Ishikawa (cell line): ENCODE measurements at regions not wholly inside any gene's neighbourhood (a gene's known extent, or its start where the extent isn't known, plus 50 kb on each side); places are given as distances from the start of the nearest gene placed in this dataset.

Source experiments
- CEBPB ChIP-seq: IDR thresholded peaks from 2 replicates; pipeline ENCODE4 v1.6.1; 2012
- EP300 ChIP-seq: IDR thresholded peaks from 2 replicates; pipeline ENCODE4 v1.6.1; 2012; ENCODE audit warnings: borderline replicate concordance
- RAD21 ChIP-seq: IDR thresholded peaks from 2 replicates; pipeline ENCODE4 v1.6.1; 2012; ENCODE audit warnings: low read depth
- TAF1 ChIP-seq: IDR thresholded peaks from 2 replicates; pipeline ENCODE4 v1.6.1; 2012; ENCODE audit warnings: low read depth, mild to moderate bottlenecking
- YY1 ChIP-seq: IDR thresholded peaks from 2 replicates; pipeline ENCODE4 v1.6.1; 2012; ENCODE audit warnings: low read depth
- TF ChIP-seq, protein P1 (sequence below): IDR thresholded peaks from 2 replicates; pipeline ENCODE4 v1.6.1; 2012

DNA sequence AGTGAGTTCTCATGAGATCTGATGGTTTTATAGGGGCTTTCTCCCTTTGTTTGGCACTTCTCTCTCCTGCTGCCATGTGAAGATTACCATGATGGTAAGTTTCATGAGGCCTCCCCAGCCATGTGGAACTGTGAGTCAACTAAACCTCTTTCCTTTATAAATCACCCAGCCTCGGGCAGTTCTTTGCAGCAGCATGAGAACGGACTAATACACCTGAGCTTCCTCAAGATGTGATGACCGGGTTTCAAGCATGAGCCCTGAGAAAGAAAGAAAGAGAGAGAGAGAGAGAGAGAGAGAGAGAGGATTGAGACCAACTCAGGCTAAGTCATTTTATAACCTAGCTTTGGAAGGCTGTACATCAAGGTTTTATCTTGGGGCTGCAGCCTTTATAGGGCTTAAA lies 167.7 kb upstream of the SERPINE2 start:
- no peak for TF ChIP-seq TAF1
- no peak for TF ChIP-seq EP300
- TF ChIP-seq, protein P1, sequence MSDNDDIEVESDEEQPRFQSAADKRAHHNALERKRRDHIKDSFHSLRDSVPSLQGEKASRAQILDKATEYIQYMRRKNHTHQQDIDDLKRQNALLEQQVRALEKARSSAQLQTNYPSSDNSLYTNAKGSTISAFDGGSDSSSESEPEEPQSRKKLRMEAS, result no peak
- TF ChIP-seq RAD21, result no peak
- no peak for TF ChIP-seq YY1
- TF ChIP-seq CEBPB, result no peak
